ENCODE measurements at regions not wholly inside any gene's neighbourhood (a gene's known extent, or its start where the extent isn't known, plus 50 kb on each side); places are given as distances from the start of the nearest gene placed in this dataset.
"Not testable (repeated sequence)": the region's sequence is repeated elsewhere in the genome, so short reads cannot be mapped to it uniquely, and the experiment has no call there.

GRCh38 chr15:26186138-26186537 is 323.0 kb upstream of the ATP10A start:
- DNase-seq (ENCODE audit: low spot score): not testable (repeated sequence)

- DNase-seq (ENCODE audit: low spot score): no peak
Measured at GRCh38 chr15:26182441-26182840, 319.3 kb upstream of the ATP10A start.

GRCh38 chr15:26179906-26180305 is 316.8 kb upstream of the ATP10A start:
- DNase-seq (ENCODE audit: low spot score): no peak

- no peak for DNase-seq (ENCODE audit: low spot score)
Measured at GRCh38 chr15:26178640-26179220, 315.6 kb upstream of the ATP10A start.

- DNase-seq (ENCODE audit: low spot score): no peak
Measured at GRCh38 chr15:26177816-26178215, 314.7 kb upstream of the ATP10A start.

GRCh38 chr15:26176831-26177230 is 313.7 kb upstream of the ATP10A start:
- DNase-seq (ENCODE audit: low spot score): no peak

GRCh38 chr15:26171266-26171665 is 308.1 kb upstream of the ATP10A start:
- DNase-seq (ENCODE audit: low spot score): no peak

GRCh38 chr15:26166429-26166828 is 303.3 kb upstream of the ATP10A start:
- DNase-seq (ENCODE audit: low spot score): no peak

- DNase-seq (ENCODE audit: low spot score): no peak
Measured at GRCh38 chr15:26165546-26165945, 302.4 kb upstream of the ATP10A start.

- no peak for DNase-seq (ENCODE audit: low spot score)
Measured at GRCh38 chr15:26160343-26160742, 297.2 kb upstream of the ATP10A start.

GRCh38 chr15:26158176-26158575 is 295.0 kb upstream of the ATP10A start:
- DNase-seq (ENCODE audit: low spot score): no peak

- no peak for DNase-seq (ENCODE audit: low spot score)
Measured at GRCh38 chr15:26157081-26157480, 294.0 kb upstream of the ATP10A start.

GRCh38 chr15:26156051-26156450 is 292.9 kb upstream of the ATP10A start:
- no peak for DNase-seq (ENCODE audit: low spot score)

GRCh38 chr15:26148156-26148860 is 285.2 kb upstream of the ATP10A start:
- DNase-seq (ENCODE audit: low spot score): no peak

- no peak for DNase-seq (ENCODE audit: low spot score)
Measured at GRCh38 chr15:26146202-26146601, 283.1 kb upstream of the ATP10A start.

GRCh38 chr15:26145796-26146195 is 282.7 kb upstream of the ATP10A start:
- no peak for DNase-seq (ENCODE audit: low spot score)

GRCh38 chr15:26144836-26145235 is 281.7 kb upstream of the ATP10A start:
- DNase-seq (ENCODE audit: low spot score): no peak

GRCh38 chr15:26143221-26143620 is 280.1 kb upstream of the ATP10A start:
- DNase-seq (ENCODE audit: low spot score): no peak

- no peak for DNase-seq (ENCODE audit: low spot score)
Measured at GRCh38 chr15:26134812-26135211, 271.7 kb upstream of the ATP10A start.

- DNase-seq (ENCODE audit: low spot score): no peak
Measured at GRCh38 chr15:26134152-26134551, 271.0 kb upstream of the ATP10A start.

- DNase-seq (ENCODE audit: low spot score): no peak
Measured at GRCh38 chr15:26132811-26133210, 269.7 kb upstream of the ATP10A start.

- DNase-seq (ENCODE audit: low spot score): no peak
Measured at GRCh38 chr15:26129852-26130251, 266.7 kb upstream of the ATP10A start.

- no peak for DNase-seq (ENCODE audit: low spot score)
Measured at GRCh38 chr15:26128611-26129140, 265.5 kb upstream of the ATP10A start.
